NCI-H510A (cell line): ENCODE measurements at regions not wholly inside any gene's neighbourhood (a gene's known extent, or its start where the extent isn't known, plus 50 kb on each side); places are given as distances from the start of the nearest gene placed in this dataset.

Source experiments
- DNase-seq: peaks from one replicate; lab custom pipeline; 2025; lab: John Stamatoyannopoulos, UW

GRCh38 chr4:145234091-145234706, 53.8 kb upstream of the OTUD4 start:
- DNase-seq: peak; percentile 9

GRCh38 chr4:145231906-145232700, 51.7 kb upstream of the OTUD4 start:
- no peak for DNase-seq

- DNase-seq: no peak
Observed at GRCh38 chr4:145230726-145231125, 50.3 kb upstream of the OTUD4 start.
